Stomach (tissue), 4 donors: ENCODE measurements at regions not wholly inside any gene's neighbourhood (a gene's known extent, or its start where the extent isn't known, plus 50 kb on each side); places are given as distances from the start of the nearest gene placed in this dataset.

ENCODE experiments used
- EP300 ChIP-seq: sonication (generic); formaldehyde crosslinking; IDR thresholded peaks from one replicate; pipeline ENCODE4 v1.6.1; 2017; ENCODE audit warnings: antibody characterized with exemption
- POLR2A ChIP-seq, 4 donors: fragments of 450-650 bp; IDR thresholded peaks; one replicate each; pipeline ENCODE4 v1.6.1; 2016; ENCODE audit warnings: antibody characterized with exemption in 4 of 4, control low read depth in 2 of 4, mild to moderate bottlenecking in 1 of 4, moderate library complexity in 1 of 4
- POLR2AphosphoS5 ChIP-seq, 3 donors: sonication (generic); formaldehyde crosslinking; IDR thresholded peaks; one replicate each; pipeline ENCODE4 v1.6.1; 2016; ENCODE audit warnings: antibody characterized with exemption in 3 of 3
- TF ChIP-seq, protein P1 (sequence below), 7 experiments: fragments of 450-650 bp in 4 of 7; fragments of 200-600 bp in 3 of 7; sonication (generic) in 3 of 7; IDR thresholded peaks; one replicate each; pipeline ENCODE4 v1.5.1; 2016 to 2019; ENCODE audit warnings: antibody characterized with exemption in 7 of 7, control low read depth in 2 of 7, mild to moderate bottlenecking in 1 of 7

DNA sequence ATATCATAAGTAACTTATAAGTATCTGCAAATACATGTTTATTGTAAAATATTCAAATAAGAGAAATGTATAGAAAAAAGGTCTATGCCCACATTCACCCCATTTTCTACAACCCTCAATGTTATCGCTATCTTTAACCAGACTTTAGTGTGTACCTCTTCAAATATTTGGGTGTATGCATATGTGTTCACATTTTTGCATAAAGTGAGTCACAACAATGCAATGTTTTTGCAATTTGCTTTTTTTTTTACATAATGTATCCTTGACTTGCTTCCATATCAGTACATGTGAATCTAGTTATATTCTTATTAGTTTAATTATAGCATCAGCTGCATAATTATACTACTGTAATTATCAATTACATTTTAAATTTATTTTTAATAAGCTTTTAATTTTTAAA, 117.3 kb upstream of the LYSMD4 start:
- TF ChIP-seq, protein P1, sequence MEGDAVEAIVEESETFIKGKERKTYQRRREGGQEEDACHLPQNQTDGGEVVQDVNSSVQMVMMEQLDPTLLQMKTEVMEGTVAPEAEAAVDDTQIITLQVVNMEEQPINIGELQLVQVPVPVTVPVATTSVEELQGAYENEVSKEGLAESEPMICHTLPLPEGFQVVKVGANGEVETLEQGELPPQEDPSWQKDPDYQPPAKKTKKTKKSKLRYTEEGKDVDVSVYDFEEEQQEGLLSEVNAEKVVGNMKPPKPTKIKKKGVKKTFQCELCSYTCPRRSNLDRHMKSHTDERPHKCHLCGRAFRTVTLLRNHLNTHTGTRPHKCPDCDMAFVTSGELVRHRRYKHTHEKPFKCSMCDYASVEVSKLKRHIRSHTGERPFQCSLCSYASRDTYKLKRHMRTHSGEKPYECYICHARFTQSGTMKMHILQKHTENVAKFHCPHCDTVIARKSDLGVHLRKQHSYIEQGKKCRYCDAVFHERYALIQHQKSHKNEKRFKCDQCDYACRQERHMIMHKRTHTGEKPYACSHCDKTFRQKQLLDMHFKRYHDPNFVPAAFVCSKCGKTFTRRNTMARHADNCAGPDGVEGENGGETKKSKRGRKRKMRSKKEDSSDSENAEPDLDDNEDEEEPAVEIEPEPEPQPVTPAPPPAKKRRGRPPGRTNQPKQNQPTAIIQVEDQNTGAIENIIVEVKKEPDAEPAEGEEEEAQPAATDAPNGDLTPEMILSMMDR (IDR thresholded peaks at IDR 0.05), result no peak
- TF ChIP-seq POLR2A (IDR thresholded peaks at IDR 0.05) (no peak), POLR2AphosphoS5 (IDR thresholded peaks at IDR 0.05) (no peak), EP300 (no peak)
